ENCODE measurements at regions not wholly inside any gene's neighbourhood (a gene's known extent, or its start where the extent isn't known, plus 50 kb on each side); places are given as distances from the start of the nearest gene placed in this dataset.

DNA sequence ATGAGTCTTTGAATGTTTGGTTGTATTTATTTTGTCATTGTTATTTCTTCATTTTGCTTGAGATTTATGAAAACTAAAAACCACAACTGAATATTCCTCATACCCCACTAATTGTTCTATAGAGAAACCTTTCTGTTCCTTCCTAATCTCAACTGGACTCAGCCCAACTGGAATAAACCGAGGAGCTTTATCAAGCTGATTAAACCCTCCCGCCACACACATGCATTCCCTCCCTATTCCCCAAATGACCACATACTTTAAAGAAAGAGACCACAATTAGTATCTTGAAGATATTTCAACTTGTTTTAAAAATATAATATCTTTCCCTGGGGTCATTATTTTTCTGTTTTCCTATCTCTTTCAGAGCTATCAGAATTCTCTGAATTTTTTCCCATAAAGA lies 107.5 kb downstream of the OSR1 start:
- Histone ChIP-seq H3K4me3 (no peak overlapping the region), H3K36me3 (no peaks in the 10 kb centered on the region), H3K9me3 (no peaks in the 10 kb centered on the region), H3K27ac (no peak overlapping the region), H3K4me1 (no peaks in the 10 kb centered on the region), H3K27me3 (no peaks in the 10 kb centered on the region)
- in situ Hi-C loops (cut with MboI; ENCODE audit: low sequenced_read_pairs in 4 of 4) = no loop called here
- no peak for DNase-seq
- TF ChIP-seq CTCF (IDR thresholded peaks at IDR 0.05 in 4 of 5, conservative IDR thresholded peaks at IDR 0.05 in 1 of 5) (no peak), POLR2A (IDR thresholded peaks at IDR 0.05) (no peak)
- no peak for ATAC-seq
- intact Hi-C loops (cut with DNase I; ENCODE audit: low total_unique reads) = no loop called here

DNA sequence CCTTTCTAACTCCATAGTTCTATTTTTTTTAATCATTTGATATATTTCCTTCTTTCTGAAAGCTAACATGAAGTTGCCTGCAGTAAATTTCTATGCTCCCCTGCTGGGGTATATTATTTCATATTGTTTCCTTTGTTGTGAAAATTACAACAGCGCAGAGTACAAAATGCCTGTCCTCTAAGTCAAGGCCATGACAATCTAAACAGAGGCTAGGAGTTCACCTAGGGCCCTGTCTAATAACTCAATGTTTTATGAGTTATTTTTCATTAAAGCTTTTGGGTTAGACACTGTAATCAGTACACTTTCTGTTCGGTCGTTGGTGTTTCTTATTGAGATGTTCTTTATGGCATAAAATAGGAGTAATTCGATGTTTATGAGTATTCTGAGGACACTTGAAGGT lies 111.2 kb downstream of the OSR1 start:
- TF ChIP-seq POLR2A (IDR thresholded peaks at IDR 0.05) (no peak), CTCF (IDR thresholded peaks at IDR 0.05 in 4 of 5, conservative IDR thresholded peaks at IDR 0.05 in 1 of 5) (no peak)
- in situ Hi-C loops (cut with MboI; ENCODE audit: low sequenced_read_pairs in 4 of 4) = no loop called here
- Histone ChIP-seq H3K27me3 (no peaks in the 10 kb centered on the region), H3K4me1 (no peaks in the 10 kb centered on the region), H3K27ac (no peak overlapping the region), H3K4me3 (no peak overlapping the region), H3K9me3 (no peaks in the 10 kb centered on the region), H3K36me3 (no peaks in the 10 kb centered on the region)
- intact Hi-C loops (cut with DNase I; ENCODE audit: low total_unique reads) = no loop called here
- no peak for DNase-seq
- ATAC-seq = no peak

DNA sequence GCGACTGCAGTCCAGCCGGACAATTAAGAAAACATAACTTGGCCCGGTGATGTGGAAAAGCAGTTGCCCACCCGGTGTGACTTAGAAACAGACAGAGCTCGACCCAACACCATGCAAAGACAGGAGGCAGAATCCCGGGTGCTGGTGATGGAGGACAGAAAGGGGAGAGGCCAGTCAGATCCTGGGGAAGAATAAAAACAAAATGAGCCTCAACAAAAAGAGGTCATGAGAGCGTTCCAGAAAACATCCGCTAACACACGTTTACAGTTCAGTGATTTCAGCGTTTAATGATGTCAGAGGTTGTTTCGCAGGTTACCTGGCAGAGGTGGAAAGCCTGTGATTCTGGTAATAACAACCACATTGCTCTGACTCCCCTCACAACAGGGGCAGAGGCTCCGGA lies 111.9 kb downstream of the OSR1 start:
- in situ Hi-C loops (cut with MboI; ENCODE audit: low sequenced_read_pairs in 4 of 4) (no loop called here), intact Hi-C loops (cut with DNase I; ENCODE audit: low total_unique reads) (no loop called here)
- DNase-seq (no peak), ATAC-seq (no peak)
- Histone ChIP-seq H3K27me3 (no peaks in the 10 kb centered on the region), H3K36me3 (no peaks in the 10 kb centered on the region), H3K4me3 (no peak overlapping the region), H3K27ac (no peak overlapping the region), H3K9me3 (no peaks in the 10 kb centered on the region), H3K4me1 (no peaks in the 10 kb centered on the region)
- no peak for TF ChIP-seq CTCF (IDR thresholded peaks at IDR 0.05 in 4 of 5, conservative IDR thresholded peaks at IDR 0.05 in 1 of 5)
- no peak for TF ChIP-seq POLR2A (IDR thresholded peaks at IDR 0.05)

GRCh38 chr2:19244460-19245363 lies 113.7 kb downstream of the OSR1 start:
- ATAC-seq (no peak), DNase-seq (no peak)
- Histone ChIP-seq H3K4me3 (no peak overlapping the region), H3K27ac (no peak overlapping the region), H3K36me3 (no peaks in the 10 kb centered on the region), H3K27me3 (no peaks in the 10 kb centered on the region), H3K4me1 (no peaks in the 10 kb centered on the region), H3K9me3 (no peaks in the 10 kb centered on the region)
- TF ChIP-seq POLR2A (IDR thresholded peaks at IDR 0.05) (no peak), CTCF (IDR thresholded peaks at IDR 0.05 in 4 of 5, conservative IDR thresholded peaks at IDR 0.05 in 1 of 5) (no peak)
- intact Hi-C loops (cut with DNase I; ENCODE audit: low total_unique reads) = no loop called here
- in situ Hi-C loops (cut with MboI; ENCODE audit: low sequenced_read_pairs in 4 of 4) = no loop called here
